SKM-1 treated with dmso at 0.1 percent for 144 hours (cell line): ENCODE measurements at regions not wholly inside any gene's neighbourhood (a gene's known extent, or its start where the extent isn't known, plus 50 kb on each side); places are given as distances from the start of the nearest gene placed in this dataset.

Experiments used
- DNase-seq: peaks from one replicate; lab custom pipeline; 2025; ENCODE audit not compliant: unreplicated experiment; lab: John Stamatoyannopoulos, UW

DNA sequence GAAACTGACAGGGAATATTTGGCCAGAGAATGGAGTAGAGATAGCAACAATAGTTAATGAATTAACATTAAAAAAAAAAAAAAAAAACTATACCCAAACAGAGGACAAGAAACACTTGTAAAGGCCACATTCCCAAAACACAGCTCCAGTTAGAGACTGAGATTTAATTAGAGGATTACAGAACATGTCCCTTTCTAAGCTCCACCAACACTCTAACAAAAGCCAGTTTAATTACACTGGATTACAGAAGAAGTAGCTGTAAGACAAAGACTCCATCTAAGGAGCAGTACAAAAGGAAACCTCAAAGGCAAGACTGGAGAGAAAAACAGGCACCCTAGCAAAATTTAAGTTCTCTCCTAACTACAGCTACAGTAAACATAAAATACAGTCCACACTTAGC is 1247.7 kb upstream of the AGA start:
- no peak for DNase-seq

DNA sequence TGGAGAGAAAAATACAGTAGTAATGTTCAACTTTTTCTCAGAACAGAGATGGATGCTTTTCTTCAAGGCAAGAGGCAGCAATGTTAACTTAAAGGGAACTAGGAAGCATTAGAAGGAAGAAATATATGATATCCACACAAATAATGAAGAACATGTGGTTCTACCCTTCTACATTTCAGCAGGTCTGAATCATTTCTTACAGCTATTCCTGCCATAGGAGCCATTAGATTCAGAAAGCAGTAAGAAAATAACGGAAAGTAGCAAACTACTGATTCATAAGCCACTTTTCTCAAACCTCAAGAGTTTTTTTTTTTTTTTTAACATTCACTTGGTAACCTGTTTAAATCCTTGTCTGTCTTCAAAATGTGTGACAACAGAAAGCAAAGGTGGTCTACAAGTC is 1251.6 kb upstream of the AGA start:
- no peak for DNase-seq

DNA sequence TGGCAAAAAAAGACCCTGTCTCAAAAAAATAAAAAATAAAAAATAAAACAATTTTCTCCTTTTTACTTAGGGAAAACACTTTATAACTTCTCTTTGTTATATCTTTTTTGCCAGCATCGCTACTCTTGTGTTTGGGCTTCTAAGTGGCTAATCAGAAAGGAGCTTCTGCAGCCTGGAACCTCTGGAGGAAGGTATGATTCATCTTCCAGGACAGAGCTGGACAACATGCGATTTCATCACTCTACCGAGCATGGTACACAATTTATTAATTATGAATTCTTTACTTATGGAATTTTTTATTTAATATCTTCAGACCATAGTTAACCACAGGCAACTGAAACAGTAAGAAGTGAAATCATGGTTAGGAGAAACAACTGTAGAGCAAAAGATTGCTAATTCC is 1254.3 kb upstream of the AGA start:
- no peak for DNase-seq

DNA sequence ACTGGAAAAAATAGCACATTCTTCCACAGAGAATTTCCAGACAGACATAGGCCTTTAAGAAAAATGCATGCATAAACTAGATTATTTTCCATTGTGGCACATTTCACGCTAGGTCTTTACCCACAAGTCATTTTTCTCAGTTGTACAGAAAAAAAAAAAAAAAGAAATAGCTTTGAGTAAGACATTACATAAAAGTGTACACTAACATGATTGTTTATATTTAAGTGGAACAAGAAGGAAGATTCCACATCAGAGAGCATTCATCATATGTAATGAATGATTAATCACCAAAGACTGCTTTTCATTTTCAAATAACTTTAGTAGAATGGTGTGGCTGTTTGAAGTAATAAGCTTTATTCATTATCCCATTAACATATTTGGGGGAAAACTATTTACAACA is 1270.2 kb upstream of the AGA start:
- DNase-seq = no peak

DNA sequence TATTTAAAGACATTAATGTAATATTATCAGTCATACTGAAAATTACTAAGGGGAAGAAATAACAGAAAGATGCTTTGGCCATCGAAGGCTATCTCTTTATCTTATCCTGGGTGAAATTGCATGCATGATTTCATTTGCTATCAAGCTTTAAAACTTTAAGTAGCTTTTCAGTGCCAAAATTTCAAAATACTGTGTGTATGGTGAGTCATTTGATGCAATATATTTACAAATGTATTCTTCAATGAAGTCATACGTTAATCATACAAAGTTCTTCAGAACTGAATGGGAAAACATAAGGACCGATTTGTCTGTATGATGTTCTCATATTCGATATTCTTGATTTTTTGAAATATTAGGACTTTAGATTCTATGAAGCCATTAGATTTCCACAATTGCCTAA is 1295.8 kb upstream of the AGA start:
- no peak for DNase-seq

DNA sequence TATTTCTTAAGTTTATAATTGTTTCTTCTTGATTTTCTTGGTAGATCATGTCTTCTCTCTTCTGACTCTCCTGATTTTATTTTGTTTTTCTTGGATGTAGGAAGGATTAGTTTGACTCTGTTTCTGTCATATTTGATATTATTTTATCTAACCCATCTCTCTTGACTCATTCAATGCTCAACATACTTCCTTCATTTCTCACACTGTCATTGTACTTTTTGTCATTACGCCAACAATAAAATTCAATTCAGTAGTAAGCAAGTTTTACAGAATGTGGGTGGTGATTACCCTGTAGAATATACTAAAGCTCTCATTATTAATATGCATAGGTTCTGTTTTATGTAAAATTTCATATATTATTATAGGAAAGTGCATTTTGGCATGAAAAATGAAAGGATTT is 1303.0 kb upstream of the AGA start:
- no peak for DNase-seq

DNA sequence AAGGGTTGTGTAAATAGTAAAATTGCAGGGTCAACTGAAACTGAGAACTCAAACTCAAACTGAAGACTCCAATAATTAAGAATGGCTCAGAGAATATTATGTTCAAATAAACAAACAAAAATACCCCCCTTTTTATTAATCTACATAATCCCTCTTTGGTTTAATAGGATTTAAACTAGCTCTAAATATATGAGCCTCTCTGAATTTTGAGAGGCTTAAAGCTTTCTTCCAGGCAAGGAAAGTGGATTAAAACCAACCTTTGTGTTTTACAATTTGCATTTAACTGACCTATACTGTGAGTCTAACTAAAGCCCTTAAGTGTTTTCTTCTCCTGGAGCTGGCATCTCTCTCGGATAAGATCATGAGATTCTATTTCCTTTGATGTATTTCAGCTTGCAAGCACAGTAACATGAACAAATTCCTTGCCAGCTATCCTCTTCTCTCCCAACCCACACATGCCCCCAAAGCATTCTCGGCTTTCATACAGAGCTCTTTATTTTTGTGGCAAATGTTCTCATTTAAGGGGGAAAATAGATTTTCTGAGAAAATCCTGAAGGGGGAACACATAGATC is 1310.8 kb upstream of the AGA start:
- no peak for DNase-seq

DNA sequence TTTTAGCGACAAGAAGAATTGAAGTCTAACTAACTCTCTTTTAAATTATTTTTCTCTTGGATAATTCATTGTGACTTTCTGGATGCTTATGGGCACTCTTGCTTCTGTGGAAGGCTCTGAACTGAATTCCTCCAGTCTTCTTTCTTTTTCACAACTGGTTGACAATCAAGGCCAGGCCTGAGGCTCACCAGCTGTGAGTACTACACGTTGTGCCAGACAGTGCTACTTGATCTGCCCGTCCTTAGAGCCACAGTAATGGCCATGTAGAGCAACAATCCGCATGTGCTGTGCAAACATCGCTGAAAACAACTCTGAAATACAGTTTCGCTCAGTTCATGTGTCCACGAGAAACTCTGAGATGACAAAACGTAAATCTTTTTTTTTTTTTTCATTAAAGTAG is 1336.3 kb upstream of the AGA start:
- no peak for DNase-seq

DNA sequence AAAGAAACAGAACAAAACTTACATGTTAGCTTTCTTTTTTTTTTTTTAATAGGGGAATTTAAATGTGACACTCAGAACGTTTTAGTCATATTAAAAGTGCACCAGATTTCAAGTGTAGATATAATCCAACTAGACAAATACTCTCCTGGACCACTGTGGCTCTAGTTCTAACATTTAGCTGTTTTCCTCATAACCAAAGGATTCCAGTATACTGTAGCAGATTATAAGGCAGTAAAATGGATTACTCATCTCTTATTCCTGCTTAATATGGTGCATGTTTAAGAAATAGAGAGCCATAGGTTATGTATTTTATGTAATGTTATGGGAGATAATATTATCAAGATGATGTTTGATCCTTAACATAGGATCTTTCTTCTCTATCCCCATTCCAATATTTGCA is 1339.5 kb upstream of the AGA start:
- DNase-seq = no peak

DNA sequence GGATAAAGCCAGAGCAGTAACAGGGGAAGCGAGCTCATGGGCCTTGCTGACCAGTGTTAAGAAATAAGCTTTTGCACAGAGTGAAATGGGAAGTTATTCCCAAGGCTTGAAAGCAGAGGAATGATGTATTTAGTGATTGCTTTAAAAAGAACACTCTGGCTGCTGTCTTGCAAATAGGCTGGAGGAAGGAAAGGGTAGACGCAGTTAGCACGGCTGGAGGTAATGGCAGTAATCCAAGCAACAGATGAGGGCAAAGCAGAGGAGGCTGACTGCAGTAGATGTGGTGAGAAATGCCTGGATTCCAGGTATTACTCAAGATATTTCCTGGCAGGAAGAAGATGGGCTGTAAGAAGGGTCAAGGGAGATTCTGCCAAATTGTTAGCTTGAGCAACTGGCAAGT is 1342.3 kb upstream of the AGA start:
- DNase-seq = no peak

DNA sequence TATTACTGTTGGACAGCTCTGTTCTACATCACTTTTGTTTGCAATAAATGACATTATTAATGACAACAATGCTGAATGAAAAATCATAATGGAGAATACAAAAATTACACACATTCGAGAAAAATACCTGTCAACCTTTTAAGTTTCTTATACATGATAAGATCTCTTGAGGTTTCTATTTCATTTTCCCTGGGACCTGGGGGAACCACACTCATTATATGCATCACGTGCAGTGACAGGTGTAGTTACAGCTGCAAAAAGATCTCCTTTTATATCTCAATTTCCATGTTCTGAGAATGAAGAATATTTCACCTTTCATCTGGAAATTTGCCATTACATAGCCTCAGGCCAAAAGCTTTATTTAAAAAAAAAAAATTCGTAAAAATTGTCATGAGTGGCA is 1347.0 kb upstream of the AGA start:
- no peak for DNase-seq

DNA sequence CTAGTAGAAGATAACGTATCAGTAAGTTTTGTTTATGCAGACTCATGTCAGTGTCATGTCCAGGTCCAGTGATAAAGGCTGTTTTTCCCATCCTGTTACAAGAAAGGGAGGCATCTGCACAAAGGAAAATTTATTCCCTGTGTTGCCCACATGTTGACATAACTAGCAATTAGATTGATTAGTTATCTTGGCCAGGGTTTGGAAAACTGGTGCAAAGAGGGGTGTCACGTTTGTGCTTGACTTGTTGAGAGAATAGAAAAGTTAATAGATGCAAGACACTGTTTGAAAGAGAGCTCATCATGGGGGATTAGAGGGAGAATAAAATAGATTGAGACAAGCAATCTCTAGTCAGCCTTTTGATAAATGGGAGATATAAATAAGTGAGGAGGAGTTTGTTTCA is 1357.0 kb upstream of the AGA start:
- DNase-seq = no peak

DNA sequence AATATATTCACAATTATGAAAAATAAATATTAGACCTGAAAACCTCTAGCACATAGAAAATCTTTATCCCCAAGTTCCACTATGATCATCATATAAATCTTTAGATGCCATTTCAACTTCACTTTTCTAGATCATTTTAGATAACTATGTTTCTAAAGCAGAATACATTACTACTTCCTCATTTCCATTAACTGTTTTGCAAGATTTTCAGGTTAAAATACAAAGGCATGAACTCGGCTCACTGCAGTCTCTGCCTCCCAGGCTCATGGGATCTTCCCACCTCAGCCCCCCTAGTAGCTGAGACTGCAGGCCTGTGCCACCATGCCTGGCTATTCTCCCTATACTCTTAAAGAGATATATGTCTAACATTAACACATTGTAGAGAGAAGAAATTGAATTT is 1365.9 kb upstream of the AGA start:
- DNase-seq = peak; percentile 28

DNA sequence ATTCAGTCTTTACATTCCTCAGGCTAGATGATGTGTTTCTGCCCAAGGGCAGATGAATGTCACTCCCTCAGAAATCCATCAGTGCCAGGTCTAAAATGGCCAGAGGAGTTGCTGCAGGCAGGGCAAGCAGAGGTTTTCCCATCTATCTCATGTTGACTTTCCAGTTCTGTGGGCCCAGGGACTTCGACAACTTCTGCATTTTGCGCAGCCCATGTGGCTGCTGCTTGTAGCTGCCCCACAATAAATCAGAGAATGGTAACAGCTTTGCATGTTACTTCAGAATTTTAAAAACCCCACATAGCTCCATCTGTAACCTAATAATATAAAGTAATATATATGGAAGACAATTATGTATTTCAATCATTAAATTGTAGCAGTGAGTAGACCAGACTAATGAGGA is 1367.7 kb upstream of the AGA start:
- DNase-seq = no peak

DNA sequence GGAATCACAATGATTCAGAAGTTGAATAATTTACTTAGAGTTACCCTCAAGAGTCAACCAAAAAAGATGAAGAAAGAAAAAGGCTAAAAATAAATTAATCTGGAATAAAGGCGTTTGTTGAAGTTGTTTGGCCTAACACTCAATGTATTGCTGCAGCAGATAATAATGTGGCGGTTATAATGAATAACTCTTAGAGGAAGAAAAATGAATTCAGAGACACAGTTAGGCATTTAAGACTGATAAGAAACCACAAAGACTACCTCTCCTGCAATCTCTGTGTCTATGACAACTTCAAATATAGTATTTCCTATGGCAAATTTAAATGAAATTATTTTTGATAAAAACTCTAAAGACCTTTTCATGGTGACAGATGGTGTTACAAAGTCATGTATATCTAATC is 1369.1 kb upstream of the AGA start:
- no peak for DNase-seq

DNA sequence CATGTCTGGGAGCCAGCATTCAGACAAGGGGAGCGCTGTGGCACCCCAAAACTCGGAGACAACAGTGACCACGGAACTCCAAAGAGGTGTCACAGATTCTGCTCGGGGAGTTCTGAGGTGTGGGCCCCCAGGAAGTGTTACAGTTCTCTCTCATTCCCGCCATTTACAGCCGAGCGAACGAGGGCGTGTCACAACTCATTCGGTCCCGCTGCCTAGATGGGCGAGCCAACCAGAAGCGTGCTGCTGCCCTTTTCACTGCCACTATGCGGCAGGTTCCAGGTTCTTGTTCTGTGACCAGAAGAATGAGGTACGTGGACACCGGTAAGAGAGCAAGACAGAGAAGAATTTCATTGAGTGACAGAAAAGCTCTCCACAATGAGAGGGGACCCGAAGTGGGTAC is 1370.6 kb upstream of the AGA start:
- no peak for DNase-seq

DNA sequence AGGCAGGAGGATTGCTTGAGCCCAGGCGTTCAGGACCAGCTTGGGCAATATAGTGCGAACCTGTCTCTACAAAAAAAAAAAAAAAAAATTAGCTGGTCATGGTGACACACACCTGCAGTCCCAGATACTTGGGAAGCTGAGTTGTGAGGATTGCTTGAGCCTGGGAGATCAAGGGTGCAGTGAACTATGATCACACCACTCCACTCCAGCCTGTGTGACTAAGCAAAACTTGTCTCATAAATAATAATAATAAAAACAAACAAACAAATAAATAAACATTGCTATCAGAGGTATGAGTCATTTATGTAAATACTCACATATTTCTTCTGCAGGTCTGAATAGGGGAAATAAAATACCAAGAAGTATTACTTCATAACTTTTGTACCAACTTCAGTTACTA is 1372.7 kb upstream of the AGA start:
- no peak for DNase-seq

DNA sequence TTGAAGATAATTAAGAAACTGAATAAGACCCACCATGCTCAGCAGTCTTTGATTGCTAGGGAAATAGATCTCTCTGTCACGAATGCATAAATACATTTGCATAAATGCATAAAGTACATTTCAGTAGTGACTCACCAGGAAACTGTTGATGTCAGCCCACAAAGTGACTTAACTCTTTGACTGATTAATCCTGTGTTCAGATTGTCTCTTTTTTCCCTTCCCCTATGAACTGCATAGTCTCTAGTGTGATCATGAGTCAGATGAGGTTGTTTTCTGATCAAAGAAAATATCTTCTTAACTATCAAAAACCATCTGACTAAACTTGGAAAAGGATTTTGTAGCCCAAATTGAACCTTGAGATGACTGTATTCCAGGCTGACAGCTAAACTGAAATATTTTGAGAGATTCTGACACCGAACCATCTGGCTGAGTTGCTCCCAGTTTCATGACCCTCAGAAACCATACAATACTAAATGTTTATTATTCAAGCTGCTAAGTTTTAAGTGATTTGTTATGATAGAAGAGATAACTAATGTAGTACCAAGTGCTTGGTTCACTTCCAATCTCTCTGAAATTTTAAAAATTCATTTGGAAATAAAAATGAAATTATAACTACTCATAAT is 1381.5 kb upstream of the AGA start:
- DNase-seq = no peak

DNA sequence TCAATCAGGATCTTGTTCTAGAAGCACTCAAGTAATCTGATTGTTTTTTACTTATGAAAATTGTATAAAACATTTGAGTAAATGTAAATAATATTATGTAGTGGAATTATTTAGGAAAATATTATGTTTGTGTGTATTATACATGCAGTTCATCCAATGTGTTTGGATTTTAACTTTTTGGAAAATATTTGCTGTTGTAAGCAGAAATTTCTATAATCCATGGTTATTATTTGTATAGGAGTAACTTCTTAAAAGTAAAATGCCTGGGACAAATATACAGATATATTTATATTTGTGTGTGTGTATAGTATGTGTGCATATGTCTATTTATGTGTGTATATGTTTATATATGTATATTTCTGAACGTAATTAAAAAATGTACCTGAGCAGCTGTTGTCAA is 1394.6 kb upstream of the AGA start:
- no peak for DNase-seq

DNA sequence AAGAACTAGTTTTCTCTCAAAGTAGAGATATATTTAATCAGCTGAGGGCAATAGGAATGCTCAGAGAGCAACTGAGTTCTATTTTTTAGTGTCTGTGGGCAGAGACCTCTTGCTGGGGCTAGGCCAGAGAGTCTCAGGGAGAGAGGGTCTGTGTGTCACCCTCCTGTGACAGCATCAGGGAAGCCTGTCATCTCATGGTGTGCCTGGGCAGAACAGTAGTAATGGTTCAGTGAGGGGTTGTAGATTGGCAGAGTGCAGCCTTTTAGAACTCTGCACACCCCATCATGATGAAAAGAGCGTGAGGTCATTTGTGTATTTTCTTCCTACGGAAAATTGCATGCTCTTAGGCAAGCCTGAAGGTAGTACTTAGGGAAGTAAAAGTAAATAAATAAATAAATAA is 1396.5 kb upstream of the AGA start:
- DNase-seq = no peak

DNA sequence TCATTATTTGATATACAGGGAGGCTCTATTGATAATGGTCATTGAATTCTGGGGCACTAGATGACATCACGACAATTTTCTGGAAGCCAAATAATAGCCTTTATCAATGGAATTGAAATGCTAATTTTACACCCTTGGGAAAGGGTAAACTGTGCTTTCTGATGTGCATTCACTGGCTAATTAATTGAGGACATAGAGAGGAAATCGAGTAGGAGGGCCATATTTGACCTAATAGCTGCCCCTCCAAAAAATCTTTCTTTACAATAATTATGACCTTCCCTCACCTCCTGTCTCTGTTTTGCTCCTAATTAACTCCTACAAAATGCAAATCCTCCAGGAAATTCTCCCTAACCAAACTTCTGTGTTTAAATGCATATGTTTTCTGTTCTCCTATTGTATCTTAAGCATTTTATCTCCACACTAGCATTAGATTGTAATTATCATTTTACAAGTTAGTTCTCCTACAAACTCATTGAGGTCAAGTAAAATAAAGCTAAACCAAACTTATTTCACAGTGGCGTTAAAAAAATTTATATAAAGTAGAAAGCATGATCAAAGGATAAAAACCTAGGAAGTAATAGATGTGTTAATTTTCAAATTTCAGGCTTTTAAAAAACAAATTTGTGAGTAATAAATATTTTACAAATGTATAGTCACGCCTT is 1414.0 kb upstream of the AGA start:
- no peak for DNase-seq

DNA sequence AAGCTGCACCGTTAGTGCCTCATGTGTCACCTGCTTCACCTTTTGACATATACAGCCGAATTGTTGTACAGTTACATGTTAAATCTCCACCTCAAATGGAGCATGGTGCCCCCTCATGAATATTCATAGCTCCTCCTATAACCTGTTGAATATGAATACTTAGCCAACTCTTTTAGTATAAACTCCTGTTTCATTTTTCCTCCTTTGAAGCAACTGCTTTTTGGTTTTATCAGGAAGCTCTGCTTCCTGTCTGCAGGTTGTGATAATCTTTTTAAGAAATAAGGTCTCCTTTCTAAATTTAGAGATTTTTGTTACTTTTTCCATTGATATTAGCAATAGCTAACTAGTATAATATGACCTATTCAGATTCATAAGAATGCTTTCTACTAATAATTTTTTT is 1429.2 kb upstream of the AGA start:
- no peak for DNase-seq

DNA sequence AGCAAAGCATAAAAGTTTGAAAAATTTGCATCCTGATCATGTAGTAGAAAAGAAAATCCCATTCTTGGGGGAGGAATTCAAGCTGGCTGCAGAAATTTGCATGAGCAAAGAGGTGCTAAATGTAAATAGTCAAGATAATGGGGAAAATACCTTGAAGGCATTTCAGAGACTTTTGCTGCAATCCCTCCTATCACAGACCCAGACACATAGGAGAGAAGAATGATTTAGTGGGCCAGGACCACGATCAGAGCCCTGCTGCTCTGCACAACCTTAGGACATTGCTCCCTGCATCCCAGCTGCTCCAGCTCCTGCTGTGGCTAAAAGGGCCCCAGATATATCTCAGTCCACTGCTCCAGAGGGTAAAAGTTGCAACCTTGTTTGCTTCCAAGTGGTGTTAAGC is 1439.7 kb upstream of the AGA start:
- no peak for DNase-seq
